HUES48 (cell line): ENCODE measurements at regions not wholly inside any gene's neighbourhood (a gene's known extent, or its start where the extent isn't known, plus 50 kb on each side); places are given as distances from the start of the nearest gene placed in this dataset.
A peak's percentile ranks its signal among the peaks of the same experiment; 100 is the strongest.

Source experiments
- H3K27ac ChIP-seq: one replicate; pipeline ENCODE4 v1.7.0; 2013; ENCODE audit warnings: low read depth, low read length, inconsistent platforms
- H3K27me3 ChIP-seq: 2 replicates; pipeline ENCODE4 v1.6.1; 2013; ENCODE audit warnings: mild to moderate bottlenecking, low read length; ENCODE audit not compliant: control insufficient read depth, insufficient read depth
- H3K36me3 ChIP-seq: 2 replicates; pipeline ENCODE4 v1.6.1; 2013; ENCODE audit warnings: low read length; ENCODE audit not compliant: control insufficient read depth, insufficient read depth
- H3K4me1 ChIP-seq: 2 replicates; pipeline ENCODE4 v1.6.1; 2013; ENCODE audit warnings: mild to moderate bottlenecking, low read length; ENCODE audit not compliant: control insufficient read depth, insufficient read depth
- H3K4me3 ChIP-seq: 2 replicates; pipeline ENCODE4 v1.5.1; 2013; ENCODE audit warnings: mild to moderate bottlenecking, low read depth, low read length
- H3K9ac ChIP-seq: 2 replicates; pipeline ENCODE4 v1.6.1; 2013; ENCODE audit warnings: mild to moderate bottlenecking, low read depth, low read length, moderate library complexity
- H3K9me3 ChIP-seq: 2 replicates; pipeline ENCODE4 v1.6.1; 2013; ENCODE audit warnings: low read length; ENCODE audit not compliant: control insufficient read depth, insufficient read depth

DNA sequence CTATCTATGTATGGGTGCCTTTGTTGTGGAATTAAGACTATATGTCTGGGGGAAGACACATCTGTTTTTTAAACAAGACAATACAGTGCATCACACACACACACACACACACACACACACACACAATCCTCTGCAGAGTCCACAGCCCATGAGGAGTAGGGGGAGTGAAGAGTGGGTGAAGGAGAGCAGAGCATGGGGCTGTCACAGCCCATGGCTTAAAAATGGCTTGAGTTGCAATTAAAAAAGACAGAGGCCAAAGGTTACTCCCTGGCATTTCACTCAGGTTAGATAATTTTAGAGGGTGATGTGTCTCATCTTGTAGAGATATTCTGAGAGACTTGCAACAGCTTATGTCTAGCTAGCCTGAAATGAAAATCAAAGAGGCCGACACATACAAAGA lies 176.5 kb upstream of the PLXNA2 start:
- H3K27ac ChIP-seq, result no peak overlapping the region
- no peaks in the 10 kb centered on the region for H3K36me3 ChIP-seq
- no peak overlapping the region for H3K9ac ChIP-seq
- no peaks in the 10 kb centered on the region for H3K27me3 ChIP-seq
- H3K4me3 ChIP-seq, result no peak overlapping the region
- H3K9me3 ChIP-seq, result no peaks in the 10 kb centered on the region
- H3K4me1 ChIP-seq, result peaks cover 6% of the 10 kb centered on the region

DNA sequence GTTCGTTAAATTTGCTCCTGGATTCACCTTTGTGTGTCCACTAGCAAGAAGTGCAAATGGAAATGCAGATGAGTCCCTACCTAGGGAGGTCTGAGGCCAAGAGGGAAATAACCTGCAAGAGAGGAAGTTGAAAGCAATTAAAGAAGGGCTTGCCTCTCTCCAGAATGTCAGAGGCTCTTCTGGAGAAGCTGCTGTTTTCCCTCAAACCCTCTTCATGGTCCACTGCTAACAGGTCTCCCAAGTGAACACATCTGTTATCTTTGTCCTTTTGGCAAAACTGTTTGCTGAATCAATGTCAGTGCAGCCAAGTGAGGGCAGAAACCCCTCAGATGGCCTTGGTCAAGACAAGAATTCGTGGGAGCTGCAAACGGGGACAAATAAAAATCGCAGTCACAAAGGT lies 177.3 kb upstream of the PLXNA2 start:
- no peak overlapping the region for H3K9ac ChIP-seq

DNA sequence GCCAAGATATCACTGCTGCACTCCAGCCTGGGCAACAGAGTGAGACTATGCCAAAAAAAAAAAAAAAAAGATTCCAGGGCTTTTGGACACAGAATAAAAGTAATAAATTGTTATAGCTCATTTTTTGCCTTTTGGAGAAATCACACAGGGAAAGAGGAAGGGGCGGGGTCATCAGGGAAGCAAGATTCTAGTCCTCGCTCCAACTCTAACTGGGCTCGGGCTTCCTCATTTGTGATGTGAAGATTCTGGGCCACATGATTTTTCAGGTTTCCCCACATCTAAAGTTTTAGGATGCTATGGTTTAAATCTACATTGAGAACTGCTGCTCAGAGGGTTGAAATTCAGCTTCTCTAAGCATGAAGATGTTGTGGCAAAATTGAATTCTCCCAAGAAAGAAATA lies 179.3 kb upstream of the PLXNA2 start:
- Histone ChIP-seq H3K9ac (no peak overlapping the region), H3K27me3 (no peaks in the 10 kb centered on the region), H3K27ac (no peak overlapping the region), H3K36me3 (no peaks in the 10 kb centered on the region), H3K4me3 (no peak overlapping the region), H3K9me3 (no peaks in the 10 kb centered on the region), H3K4me1 (peaks cover 6% of the 10 kb centered on the region)

More for the DNA sequence above, 177.3 kb upstream of the PLXNA2 start:
- H3K27ac ChIP-seq, result no peak overlapping the region
- no peaks in the 10 kb centered on the region for H3K9me3 ChIP-seq
- H3K4me1 ChIP-seq, result peaks cover 6% of the 10 kb centered on the region
- H3K4me3 ChIP-seq, result no peak overlapping the region
- H3K36me3 ChIP-seq, result no peaks in the 10 kb centered on the region
- H3K27me3 ChIP-seq, result no peaks in the 10 kb centered on the region

DNA sequence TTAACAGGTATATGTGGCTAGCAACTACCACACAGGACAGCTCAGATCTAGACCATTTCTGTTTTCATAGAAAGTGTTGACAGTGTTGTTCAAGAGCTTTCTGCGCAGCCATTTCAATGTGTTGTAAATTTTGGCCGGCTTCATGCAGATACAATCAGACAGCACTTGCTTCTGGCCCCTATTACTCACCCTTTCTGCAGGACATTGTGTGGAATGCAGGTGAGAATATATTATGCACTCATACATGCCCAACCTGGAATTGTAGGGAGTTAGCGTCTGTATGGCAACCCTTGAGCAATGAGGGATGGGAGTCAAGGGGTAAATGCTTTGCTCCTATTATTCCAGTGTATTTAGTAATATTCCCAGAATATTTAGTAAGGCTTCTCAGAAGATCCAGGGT lies 180.9 kb upstream of the PLXNA2 start:
- no peaks in the 10 kb centered on the region for H3K9me3 ChIP-seq
- peaks cover 15% of the 10 kb centered on the region for H3K4me1 ChIP-seq
- H3K27me3 ChIP-seq, result no peaks in the 10 kb centered on the region
- H3K4me3 ChIP-seq, result no peak overlapping the region
- no peak overlapping the region for H3K9ac ChIP-seq
- H3K36me3 ChIP-seq, result no peaks in the 10 kb centered on the region
- no peak overlapping the region for H3K27ac ChIP-seq

DNA sequence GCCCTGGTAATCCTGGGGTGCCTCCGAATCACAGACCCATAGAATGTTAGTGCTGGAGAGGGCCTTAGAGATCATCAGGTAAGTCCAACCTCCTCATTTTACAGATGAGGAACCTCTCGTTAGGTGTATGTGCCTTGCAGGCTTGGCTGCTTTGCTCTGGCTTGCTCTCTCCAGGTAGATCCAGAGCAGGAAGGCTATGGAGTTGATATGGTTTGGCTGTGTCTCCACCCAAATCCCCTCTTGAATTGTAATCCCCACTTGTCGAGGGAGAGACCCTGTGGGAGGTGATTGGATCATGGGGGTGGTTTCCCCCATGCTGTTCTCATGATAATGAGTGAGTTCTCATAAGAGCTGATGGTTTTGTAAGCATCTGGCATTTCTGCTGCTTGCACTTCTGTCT lies 186.0 kb upstream of the PLXNA2 start:
- H3K9me3 ChIP-seq, result no peaks in the 10 kb centered on the region
- H3K36me3 ChIP-seq, result no peaks in the 10 kb centered on the region
- H3K27ac ChIP-seq, result peak overlapping the region; percentile 56
- H3K4me1 ChIP-seq, result peaks cover 14% of the 10 kb centered on the region
- no peak overlapping the region for H3K9ac ChIP-seq
- no peak overlapping the region for H3K4me3 ChIP-seq
- no peaks in the 10 kb centered on the region for H3K27me3 ChIP-seq

DNA sequence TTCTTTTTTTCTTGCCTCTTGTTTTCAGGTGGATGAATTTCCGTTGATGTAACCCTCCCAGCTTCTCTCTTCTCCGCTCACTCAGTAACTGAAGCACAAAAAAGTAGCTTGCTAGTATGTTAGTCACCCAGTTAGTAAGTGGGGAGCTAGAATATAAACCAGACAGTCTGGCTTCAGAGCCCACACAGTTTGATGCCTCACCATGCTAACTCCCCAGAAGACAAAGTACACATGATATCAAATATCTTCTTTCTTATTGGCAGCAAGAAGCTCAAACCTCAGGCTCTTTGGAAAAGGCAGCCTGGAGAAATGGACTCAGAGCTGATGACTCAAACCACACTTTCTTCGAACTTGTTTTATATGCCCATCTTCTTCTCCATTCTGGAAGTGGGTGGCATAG lies 187.5 kb upstream of the PLXNA2 start:
- H3K4me3 ChIP-seq, result no peak overlapping the region
- no peak overlapping the region for H3K27ac ChIP-seq
- no peaks in the 10 kb centered on the region for H3K27me3 ChIP-seq

DNA sequence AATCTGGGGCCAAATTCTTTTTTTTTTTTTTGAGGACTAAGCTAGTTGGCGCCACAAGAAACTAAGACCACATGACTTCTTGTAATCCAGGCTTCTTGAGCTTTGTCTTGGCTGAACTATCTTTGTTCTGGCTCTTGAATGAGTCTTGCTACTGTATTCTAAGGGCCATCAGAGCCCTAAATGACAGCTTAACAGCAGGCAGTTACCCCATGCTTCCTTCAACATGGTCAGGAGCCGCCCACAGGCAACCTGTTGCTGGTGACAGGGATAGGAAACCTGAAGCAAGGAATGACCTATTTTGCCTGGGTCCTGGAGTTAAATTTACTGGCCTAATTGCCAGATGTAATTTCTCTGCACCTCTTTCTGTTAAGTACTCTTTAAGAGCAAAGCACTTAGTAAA lies 188.2 kb upstream of the PLXNA2 start:
- Histone ChIP-seq H3K9ac (no peak overlapping the region), H3K9me3 (no peaks in the 10 kb centered on the region), H3K4me3 (no peak overlapping the region), H3K4me1 (peaks cover 14% of the 10 kb centered on the region), H3K36me3 (no peaks in the 10 kb centered on the region), H3K27me3 (no peaks in the 10 kb centered on the region), H3K27ac (no peak overlapping the region)

More for the DNA sequence above, 187.5 kb upstream of the PLXNA2 start:
- Histone ChIP-seq H3K36me3 (no peaks in the 10 kb centered on the region), H3K9ac (no peak overlapping the region), H3K4me1 (peaks cover 14% of the 10 kb centered on the region), H3K9me3 (no peaks in the 10 kb centered on the region)

DNA sequence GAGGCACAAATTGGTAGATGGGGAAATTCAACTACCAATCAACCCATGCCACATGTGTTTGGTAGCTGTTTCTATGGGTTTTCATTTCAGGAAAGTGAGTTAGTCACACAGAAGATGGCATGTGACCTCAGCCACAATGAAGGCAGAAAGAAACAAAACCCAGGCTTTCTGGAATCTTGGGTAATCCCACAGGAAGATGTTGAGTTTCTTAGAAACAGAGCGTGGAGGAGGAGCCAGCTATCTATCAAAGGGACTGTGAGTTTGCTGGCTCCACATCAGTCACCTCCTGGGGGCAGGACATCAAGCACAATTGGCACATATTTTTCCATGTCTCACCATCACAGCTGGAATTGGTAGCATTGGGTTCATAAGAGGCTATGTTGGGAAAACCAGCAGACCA lies 188.9 kb upstream of the PLXNA2 start:
- no peaks in the 10 kb centered on the region for H3K27me3 ChIP-seq
- H3K9me3 ChIP-seq, result no peaks in the 10 kb centered on the region

DNA sequence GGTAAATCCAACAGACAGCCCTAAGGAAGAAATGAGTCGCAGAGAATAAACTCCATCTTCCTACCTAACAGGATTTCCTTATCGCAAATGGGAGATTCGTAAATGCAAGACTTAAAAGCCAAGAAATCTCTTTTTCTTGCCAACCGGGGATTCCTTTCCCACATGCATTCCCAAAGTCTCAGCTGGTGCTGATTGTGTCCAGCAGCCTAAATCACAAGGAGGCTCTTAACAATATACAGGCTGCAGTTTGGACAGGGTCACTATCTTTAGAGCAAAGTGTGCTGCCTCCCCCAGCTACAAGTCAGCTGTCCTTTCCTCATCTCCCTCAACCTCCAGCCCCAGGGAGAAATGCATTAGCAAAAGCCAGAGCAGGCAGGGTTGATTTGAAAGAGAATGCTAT lies 189.8 kb upstream of the PLXNA2 start:
- no peaks in the 10 kb centered on the region for H3K27me3 ChIP-seq
- no peak overlapping the region for H3K27ac ChIP-seq
- H3K4me1 ChIP-seq, result peaks cover 14% of the 10 kb centered on the region
- H3K9ac ChIP-seq, result no peak overlapping the region
- no peak overlapping the region for H3K4me3 ChIP-seq
- H3K9me3 ChIP-seq, result no peaks in the 10 kb centered on the region
- H3K36me3 ChIP-seq, result no peaks in the 10 kb centered on the region

More for the DNA sequence above, 188.9 kb upstream of the PLXNA2 start:
- no peak overlapping the region for H3K9ac ChIP-seq
- no peak overlapping the region for H3K4me3 ChIP-seq
- H3K4me1 ChIP-seq, result peaks cover 14% of the 10 kb centered on the region
- no peak overlapping the region for H3K27ac ChIP-seq
- H3K36me3 ChIP-seq, result no peaks in the 10 kb centered on the region

DNA sequence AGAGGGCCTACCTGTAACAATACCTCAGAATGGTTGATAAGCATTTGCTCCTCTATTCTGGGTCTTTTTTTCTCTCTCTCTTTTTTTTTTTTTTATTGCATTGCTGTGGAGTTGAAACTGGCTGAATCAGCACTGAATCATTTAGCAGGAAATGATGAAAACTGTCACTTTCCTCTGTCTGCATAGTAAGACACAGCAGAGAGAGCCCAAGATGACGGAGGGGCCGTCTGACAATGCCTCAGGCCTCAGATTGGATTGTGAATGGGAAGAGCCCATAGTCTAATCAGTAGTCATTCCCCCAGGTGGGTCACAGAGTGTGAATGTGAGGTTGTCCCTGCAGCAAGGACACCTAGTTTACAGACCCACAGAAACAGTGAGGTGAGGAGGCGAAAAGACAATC lies 193.2 kb upstream of the PLXNA2 start:
- Histone ChIP-seq H3K4me3 (no peak overlapping the region), H3K36me3 (no peaks in the 10 kb centered on the region), H3K4me1 (no peaks in the 10 kb centered on the region), H3K27ac (no peak overlapping the region), H3K27me3 (no peaks in the 10 kb centered on the region), H3K9ac (no peak overlapping the region), H3K9me3 (no peaks in the 10 kb centered on the region)

DNA sequence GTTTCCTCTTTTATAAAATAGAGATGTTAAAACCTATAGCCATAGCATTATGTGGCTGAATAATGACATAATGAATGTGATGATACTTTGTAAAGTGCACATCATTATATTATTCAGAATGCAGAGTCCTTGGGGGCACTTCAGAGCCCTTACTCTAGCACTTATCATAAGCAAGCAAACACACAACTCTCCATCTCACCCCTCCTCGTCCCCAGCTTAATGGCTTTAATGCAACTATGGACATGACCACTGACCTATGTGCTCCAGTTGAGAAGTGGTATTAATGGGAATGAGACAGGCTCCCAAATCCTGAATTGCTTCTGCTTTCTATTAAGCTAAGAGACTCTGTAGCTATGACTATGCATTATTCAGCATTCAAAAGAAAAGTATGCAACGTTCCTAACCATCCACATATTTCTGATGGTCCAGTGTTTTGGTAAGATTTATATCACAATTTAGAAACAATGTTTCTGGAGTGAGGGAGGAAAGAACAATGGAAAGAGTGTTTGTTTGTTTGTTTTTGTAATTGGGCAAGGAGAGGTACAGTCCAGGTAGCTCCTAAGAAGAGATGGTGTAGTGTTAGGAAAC lies 194.0 kb upstream of the PLXNA2 start:
- H3K27ac ChIP-seq, result no peak overlapping the region
- H3K36me3 ChIP-seq, result no peaks in the 10 kb centered on the region
- H3K9ac ChIP-seq, result no peak overlapping the region

DNA sequence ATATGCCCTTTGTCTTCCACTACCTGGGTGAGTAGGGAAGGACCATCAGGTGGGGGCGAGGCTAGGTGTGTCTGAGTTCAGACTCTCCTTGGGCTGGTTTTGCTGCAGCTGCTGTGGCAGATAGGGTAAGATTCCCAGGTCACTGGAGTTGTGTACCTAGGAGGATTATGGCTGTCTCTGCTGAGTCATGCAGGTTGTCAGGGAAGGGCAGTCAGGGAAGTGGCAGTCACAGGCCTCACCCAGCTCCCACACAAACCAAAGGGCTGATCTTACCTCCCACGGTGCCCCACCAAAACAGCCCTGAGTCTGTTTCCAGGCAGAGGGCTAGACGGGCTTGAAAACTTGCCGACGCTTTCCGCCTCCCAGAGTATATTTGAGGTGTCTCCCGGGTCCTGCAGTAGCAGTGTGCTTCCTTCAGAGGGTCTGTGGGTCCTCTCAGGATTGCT lies 201.6 kb upstream of the PLXNA2 start:
- peaks cover 14% of the 10 kb centered on the region for H3K4me1 ChIP-seq
- H3K27me3 ChIP-seq, result no peaks in the 10 kb centered on the region
- H3K9me3 ChIP-seq, result no peaks in the 10 kb centered on the region
- H3K27ac ChIP-seq, result no peak overlapping the region
- no peak overlapping the region for H3K4me3 ChIP-seq
- no peak overlapping the region for H3K9ac ChIP-seq
- no peaks in the 10 kb centered on the region for H3K36me3 ChIP-seq

More for the DNA sequence above, 194.0 kb upstream of the PLXNA2 start:
- H3K4me1 ChIP-seq, result no peaks in the 10 kb centered on the region
- H3K4me3 ChIP-seq, result no peak overlapping the region
- H3K27me3 ChIP-seq, result no peaks in the 10 kb centered on the region
- no peaks in the 10 kb centered on the region for H3K9me3 ChIP-seq
